ENCODE measurements at regions not wholly inside any gene's neighbourhood (a gene's known extent, or its start where the extent isn't known, plus 50 kb on each side); places are given as distances from the start of the nearest gene placed in this dataset.

- no peaks in the 10 kb centered on the region for H3K4me1 ChIP-seq
- H3K9me3 ChIP-seq, result no peaks in the 10 kb centered on the region
- intact Hi-C loops (cut with DNase I), result no loop called here
- no peak for TF ChIP-seq POLR2A (IDR thresholded peaks at IDR 0.05)
- no peak for TF ChIP-seq CTCF (IDR thresholded peaks at IDR 0.05)
- 100% methylated on average over 1 of the region's 1 CpG for WGBS, 2 donors
- DNase-seq (no peak), ATAC-seq (no peak)
- H3K27ac ChIP-seq, result no peak overlapping the region
- no peak overlapping the region for H3K4me3 ChIP-seq
- H3K27me3 ChIP-seq, result no peaks in the 10 kb centered on the region
- no peaks in the 10 kb centered on the region for H3K36me3 ChIP-seq (replicated peaks in 1 of 2; ENCODE audit: insufficient read depth in 1 of 2, low read depth in 2 of 2)
These were observed 410.3 kb upstream of the PPP1R2C start for GRCh38 chrX:43188296-43188695.

- H3K36me3 ChIP-seq (replicated peaks in 1 of 2; ENCODE audit: insufficient read depth in 1 of 2, low read depth in 2 of 2), result no peaks in the 10 kb centered on the region
- H3K27ac ChIP-seq, result no peak overlapping the region
- intact Hi-C loops (cut with DNase I), result no loop called here
- H3K9me3 ChIP-seq, result no peaks in the 10 kb centered on the region
- no peak overlapping the region for H3K4me3 ChIP-seq
- H3K4me1 ChIP-seq, result no peaks in the 10 kb centered on the region
- no peaks in the 10 kb centered on the region for H3K27me3 ChIP-seq
- no peak for TF ChIP-seq CTCF (IDR thresholded peaks at IDR 0.05)
- TF ChIP-seq POLR2A (IDR thresholded peaks at IDR 0.05), result no peak
- ATAC-seq, result no peak
- no peak for DNase-seq
These were observed 433.6 kb upstream of the PPP1R2C start for GRCh38 chrX:43211570-43211969.

- DNase-seq (no peak), ATAC-seq (no peak)
- Histone ChIP-seq H3K4me1 (no peaks in the 10 kb centered on the region), H3K4me3 (no peak overlapping the region), H3K27me3 (no peaks in the 10 kb centered on the region), H3K27ac (no peak overlapping the region), H3K36me3 (replicated peaks in 1 of 2; ENCODE audit: insufficient read depth in 1 of 2, low read depth in 2 of 2) (no peaks in the 10 kb centered on the region), H3K9me3 (no peaks in the 10 kb centered on the region)
- no peak for TF ChIP-seq POLR2A (IDR thresholded peaks at IDR 0.05)
- TF ChIP-seq CTCF (IDR thresholded peaks at IDR 0.05), result no peak
- 9% methylated on average over 2 of the region's 2 CpGs for WGBS, 2 donors
- intact Hi-C loops (cut with DNase I), result no loop called here
These were observed 437.9 kb upstream of the MAOA start for GRCh38 chrX:43218198-43218597.

GRCh38 chrX:43224496-43224895, 431.6 kb upstream of the MAOA start:
- intact Hi-C loops (cut with DNase I), result no loop called here
- H3K36me3 ChIP-seq (replicated peaks in 1 of 2; ENCODE audit: insufficient read depth in 1 of 2, low read depth in 2 of 2), result no peaks in the 10 kb centered on the region
- no peak overlapping the region for H3K4me3 ChIP-seq
- no peaks in the 10 kb centered on the region for H3K27me3 ChIP-seq
- H3K27ac ChIP-seq, result no peak overlapping the region
- no peak for ATAC-seq
- DNase-seq, result no peak
- no peak for TF ChIP-seq POLR2A (IDR thresholded peaks at IDR 0.05)
- no peak for TF ChIP-seq CTCF (IDR thresholded peaks at IDR 0.05)
- H3K4me1 ChIP-seq, result no peaks in the 10 kb centered on the region
- H3K9me3 ChIP-seq, result no peaks in the 10 kb centered on the region

- ATAC-seq (no peak), DNase-seq (no peak)
- H3K9me3 ChIP-seq, result no peaks in the 10 kb centered on the region
- H3K36me3 ChIP-seq (replicated peaks in 1 of 2; ENCODE audit: insufficient read depth in 1 of 2, low read depth in 2 of 2), result no peaks in the 10 kb centered on the region
- intact Hi-C loops (cut with DNase I), result no loop called here
- no peak overlapping the region for H3K4me3 ChIP-seq
- no peaks in the 10 kb centered on the region for H3K4me1 ChIP-seq
- TF ChIP-seq POLR2A (IDR thresholded peaks at IDR 0.05), result no peak
- TF ChIP-seq CTCF (IDR thresholded peaks at IDR 0.05), result no peak
- 45 to 63% methylated on average over 3 of the region's 3 CpGs for WGBS, 2 donors
- H3K27ac ChIP-seq, result no peak overlapping the region
- H3K27me3 ChIP-seq, result no peaks in the 10 kb centered on the region
These were observed 430.3 kb upstream of the MAOA start for GRCh38 chrX:43225626-43226328.
